Neural progenitor cell (in vitro differentiated cells): ENCODE measurements at regions not wholly inside any gene's neighbourhood (a gene's known extent, or its start where the extent isn't known, plus 50 kb on each side); places are given as distances from the start of the nearest gene placed in this dataset.

Source experiments
- DNase-seq: peaks from one replicate; pipeline ENCODE4 v3.0.0-alpha.2; 2016; ENCODE audit warnings: low spot score
- H2AFZ ChIP-seq: fragments of 200-600 bp; sonication (generic); replicated peaks from 2 replicates; pipeline ENCODE4 v1.6.1; 2016; ENCODE audit warnings: antibody characterized with exemption
- H3F3A ChIP-seq: fragments of 200-600 bp; sonication (generic); 2 replicates; pipeline ENCODE4 v1.6.1; 2016; ENCODE audit warnings: antibody characterized with exemption, low read depth
- H3K27ac ChIP-seq: fragments of 200-600 bp; sonication (generic); 2 replicates; pipeline ENCODE4 v1.5.1; 2016; ENCODE audit warnings: mild to moderate bottlenecking
- H3K27me3 ChIP-seq: fragments of 200-600 bp; sonication (generic); 2 replicates; pipeline ENCODE4 v1.6.1; 2016; ENCODE audit warnings: mild to moderate bottlenecking, moderate library complexity
- H3K36me3 ChIP-seq: fragments of 200-600 bp; sonication (generic); 2 replicates; pipeline ENCODE4 v1.5.1; 2016
- H3K4me1 ChIP-seq: fragments of 200-600 bp; sonication (generic); 2 replicates; pipeline ENCODE4 v1.6.1; 2016; ENCODE audit warnings: mixed run types
- H3K4me2 ChIP-seq: fragments of 200-600 bp; sonication (generic); 2 replicates; pipeline ENCODE4 v1.6.1; 2016
- H3K4me3 ChIP-seq: fragments of 200-600 bp; sonication (generic); 2 replicates; pipeline ENCODE4 v1.5.1; 2016
- H3K79me2 ChIP-seq: fragments of 200-600 bp; sonication (generic); 2 replicates; pipeline ENCODE4 v1.6.1; 2016; ENCODE audit warnings: low read depth
- H3K9ac ChIP-seq: fragments of 200-600 bp; sonication (generic); 2 replicates; pipeline ENCODE4 v1.6.1; 2016
- H3K9me3 ChIP-seq: fragments of 200-600 bp; sonication (generic); 2 replicates; pipeline ENCODE4 v1.5.1; 2016; ENCODE audit warnings: low read depth
- H4K20me1 ChIP-seq: fragments of 200-600 bp; sonication (generic); 2 replicates; pipeline ENCODE4 v1.6.1; 2016; ENCODE audit warnings: low read depth
- H3K27ac Mint-ChIP-seq: 3 replicates; pipeline ENCODE4 v1.8.0; 2021; ENCODE audit warnings: mixed read lengths
- H3K27me3 Mint-ChIP-seq: 2 replicates; pipeline ENCODE4 v1.8.0; 2022; ENCODE audit warnings: low read depth, mild to moderate bottlenecking, inconsistent platforms, moderate library complexity, mixed read lengths; ENCODE audit not compliant: insufficient read depth
- H3K36me3 Mint-ChIP-seq: 3 replicates; pipeline ENCODE4 v1.8.0; 2021; ENCODE audit warnings: mixed read lengths
- H3K4me1 Mint-ChIP-seq: 3 replicates; pipeline ENCODE4 v1.8.0; 2021; ENCODE audit warnings: mixed read lengths
- H3K4me3 Mint-ChIP-seq: 3 replicates; pipeline ENCODE4 v1.8.0; 2021; ENCODE audit warnings: mild to moderate bottlenecking, moderate library complexity, mixed read lengths
- H3K9me3 Mint-ChIP-seq: 3 replicates; pipeline ENCODE4 v1.8.0; 2020; ENCODE audit warnings: mixed read lengths
- EZH2 ChIP-seq: fragments of 200-600 bp; sonication (generic); IDR thresholded peaks from 2 replicates; pipeline ENCODE4 v1.6.1; 2017; ENCODE audit warnings: antibody characterized with exemption, mild to moderate bottlenecking, moderate library complexity
- EZH2phosphoT487 ChIP-seq: fragments of 200-600 bp; sonication (generic); IDR thresholded peaks from 2 replicates; pipeline ENCODE4 v1.6.1; 2017; ENCODE audit warnings: antibody characterized with exemption
- TF ChIP-seq, protein P1 (sequence below): fragments of 200-600 bp; sonication (generic); IDR thresholded peaks from 2 replicates; pipeline ENCODE4 v1.5.1; 2017; ENCODE audit warnings: antibody characterized with exemption, mild to moderate bottlenecking

DNA sequence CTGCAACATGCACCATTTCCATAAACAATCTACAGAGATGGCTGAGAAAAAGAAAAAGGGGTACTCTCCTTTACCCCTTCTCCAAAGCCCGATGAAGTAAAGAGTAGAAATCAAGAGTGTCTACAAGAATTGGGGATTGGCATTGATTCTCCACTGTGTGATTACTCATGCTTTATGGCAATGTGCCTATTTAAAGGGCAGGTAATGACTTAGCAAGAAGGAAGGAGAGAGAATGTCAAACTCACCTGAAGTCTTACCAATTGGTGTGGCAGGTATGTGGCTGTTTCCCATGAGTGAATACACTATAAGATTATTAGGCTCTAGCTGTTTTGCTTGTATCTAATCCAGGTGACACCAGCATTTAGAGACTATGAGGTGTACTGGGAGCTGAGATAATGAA, 275.3 kb downstream of the CCER1 start:
- Histone ChIP-seq H3K79me2 (no peaks in the 10 kb centered on the region), H4K20me1 (no peaks in the 10 kb centered on the region), H3K27me3 (no peaks in the 10 kb centered on the region), H3K36me3 (no peaks in the 10 kb centered on the region), H3K4me2 (no peak overlapping the region), H2AFZ (no peak overlapping the region), H3K27ac (no peak overlapping the region), H3F3A (no peaks in the 10 kb centered on the region), H3K4me1 (no peaks in the 10 kb centered on the region), H3K9me3 (no peaks in the 10 kb centered on the region), H3K9ac (no peak overlapping the region), H3K4me3 (no peak overlapping the region)
- Mint-ChIP-seq H3K4me3 (no peak overlapping the region), H3K9me3 (no peaks in the 10 kb centered on the region), H3K27ac (no peak overlapping the region), H3K4me1 (peaks cover 3% of the 10 kb centered on the region), H3K36me3 (no peaks in the 10 kb centered on the region), H3K27me3 (no peaks in the 10 kb centered on the region)
- TF ChIP-seq EZH2phosphoT487 (no peak), EZH2 (no peak)
- TF ChIP-seq, protein P1, sequence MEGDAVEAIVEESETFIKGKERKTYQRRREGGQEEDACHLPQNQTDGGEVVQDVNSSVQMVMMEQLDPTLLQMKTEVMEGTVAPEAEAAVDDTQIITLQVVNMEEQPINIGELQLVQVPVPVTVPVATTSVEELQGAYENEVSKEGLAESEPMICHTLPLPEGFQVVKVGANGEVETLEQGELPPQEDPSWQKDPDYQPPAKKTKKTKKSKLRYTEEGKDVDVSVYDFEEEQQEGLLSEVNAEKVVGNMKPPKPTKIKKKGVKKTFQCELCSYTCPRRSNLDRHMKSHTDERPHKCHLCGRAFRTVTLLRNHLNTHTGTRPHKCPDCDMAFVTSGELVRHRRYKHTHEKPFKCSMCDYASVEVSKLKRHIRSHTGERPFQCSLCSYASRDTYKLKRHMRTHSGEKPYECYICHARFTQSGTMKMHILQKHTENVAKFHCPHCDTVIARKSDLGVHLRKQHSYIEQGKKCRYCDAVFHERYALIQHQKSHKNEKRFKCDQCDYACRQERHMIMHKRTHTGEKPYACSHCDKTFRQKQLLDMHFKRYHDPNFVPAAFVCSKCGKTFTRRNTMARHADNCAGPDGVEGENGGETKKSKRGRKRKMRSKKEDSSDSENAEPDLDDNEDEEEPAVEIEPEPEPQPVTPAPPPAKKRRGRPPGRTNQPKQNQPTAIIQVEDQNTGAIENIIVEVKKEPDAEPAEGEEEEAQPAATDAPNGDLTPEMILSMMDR: no peak
- DNase-seq: no peak

DNA sequence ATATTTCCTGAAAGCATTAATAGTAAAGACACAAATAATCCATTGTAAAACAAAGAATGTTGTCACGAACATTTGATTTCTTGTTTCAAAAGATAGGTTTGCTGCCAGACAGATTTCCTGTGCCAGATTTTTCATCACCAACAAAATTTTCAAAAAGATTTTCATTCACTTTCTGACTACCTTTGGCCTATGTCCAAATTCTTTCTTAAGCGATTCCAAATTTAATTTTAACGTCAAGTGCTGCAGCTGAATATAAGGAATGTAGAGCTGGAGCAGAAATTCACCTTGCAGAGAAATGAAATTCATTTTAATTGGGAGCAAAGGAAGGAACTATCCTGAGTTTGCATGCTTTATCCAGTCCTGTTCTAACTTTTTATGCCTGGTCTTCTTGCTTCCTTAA, 277.4 kb downstream of the CCER1 start:
- Histone ChIP-seq H3F3A (no peaks in the 10 kb centered on the region), H3K27ac (no peak overlapping the region), H3K36me3 (no peaks in the 10 kb centered on the region), H3K4me2 (no peak overlapping the region), H3K4me3 (no peak overlapping the region), H3K27me3 (no peaks in the 10 kb centered on the region), H2AFZ (no peak overlapping the region), H3K9me3 (no peaks in the 10 kb centered on the region), H3K9ac (no peak overlapping the region), H3K79me2 (no peaks in the 10 kb centered on the region), H3K4me1 (no peaks in the 10 kb centered on the region), H4K20me1 (no peaks in the 10 kb centered on the region)
- Mint-ChIP-seq H3K4me1 (no peaks in the 10 kb centered on the region), H3K36me3 (no peaks in the 10 kb centered on the region), H3K9me3 (no peaks in the 10 kb centered on the region), H3K27me3 (no peaks in the 10 kb centered on the region), H3K4me3 (no peak overlapping the region), H3K27ac (no peak overlapping the region)
- DNase-seq: no peak
- TF ChIP-seq, protein P1: no peak
- TF ChIP-seq EZH2: no peak
- no peak for TF ChIP-seq EZH2phosphoT487

DNA sequence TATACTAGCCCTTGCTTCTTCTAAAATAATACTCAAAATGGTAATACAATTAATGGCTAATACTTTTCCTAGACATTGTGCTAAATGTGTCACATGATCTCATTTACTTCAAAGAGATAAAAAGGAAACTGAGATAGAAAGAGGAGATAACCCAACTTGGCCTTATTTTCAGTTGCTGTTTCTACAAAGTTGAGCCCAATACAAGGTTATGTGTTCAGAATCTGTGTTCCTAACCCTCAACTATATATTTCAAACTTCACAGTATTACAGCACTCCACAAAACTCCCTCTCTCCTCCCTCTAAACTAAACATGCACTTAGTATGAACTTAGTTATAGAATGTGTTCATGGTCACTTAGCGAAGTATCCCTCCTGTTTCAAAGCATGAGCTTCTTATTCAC, 277.9 kb downstream of the CCER1 start:
- no peak overlapping the region for H3K4me2 ChIP-seq
- H3K9me3 Mint-ChIP-seq: no peaks in the 10 kb centered on the region

More for the DNA sequence above, 277.9 kb downstream of the CCER1 start:
- Histone ChIP-seq H3F3A (no peaks in the 10 kb centered on the region), H2AFZ (no peak overlapping the region), H3K9me3 (no peaks in the 10 kb centered on the region), H3K4me1 (no peaks in the 10 kb centered on the region), H3K9ac (no peak overlapping the region), H3K4me3 (no peak overlapping the region), H3K79me2 (no peaks in the 10 kb centered on the region), H4K20me1 (no peaks in the 10 kb centered on the region), H3K27me3 (no peaks in the 10 kb centered on the region), H3K36me3 (no peaks in the 10 kb centered on the region), H3K27ac (no peak overlapping the region)
- DNase-seq: no peak
- H3K27ac Mint-ChIP-seq: no peak overlapping the region
- no peaks in the 10 kb centered on the region for H3K36me3 Mint-ChIP-seq
- TF ChIP-seq, protein P1: no peak
- TF ChIP-seq EZH2 (no peak), EZH2phosphoT487 (no peak)
- no peak overlapping the region for H3K4me3 Mint-ChIP-seq
- H3K4me1 Mint-ChIP-seq: no peaks in the 10 kb centered on the region
- no peaks in the 10 kb centered on the region for H3K27me3 Mint-ChIP-seq
